ENCODE measurements at regions not wholly inside any gene's neighbourhood (a gene's known extent, or its start where the extent isn't known, plus 50 kb on each side); places are given as distances from the start of the nearest gene placed in this dataset.

GRCh38 chr20:40370800-40371199 lies 318.2 kb downstream of the MAFB start (continued):
- TF ChIP-seq ATF2 (IDR thresholded peaks at IDR 0.05; ENCODE audit: low read length) (no peak), RAD21 (IDR thresholded peaks at IDR 0.05 in 1 of 2, conservative IDR thresholded peaks at IDR 0.05 in 1 of 2; ENCODE audit: low read depth in 2 of 2, low read length in 2 of 2) (no peak), EP300 (IDR thresholded peaks at IDR 0.05; ENCODE audit: borderline replicate concordance in 1 of 2, low read depth in 2 of 2, low read length in 2 of 2) (no peak), NRF1 (IDR thresholded peaks at IDR 0.05; ENCODE audit: low read depth, low read length) (no peak), MAX (IDR thresholded peaks at IDR 0.05) (no peak), ATF3 (IDR thresholded peaks at IDR 0.05; ENCODE audit: insufficient read depth, low read depth, low read length) (no peak)
